Medulla oblongata (tissue), 1 donor: ENCODE measurements at regions not wholly inside any gene's neighbourhood (a gene's known extent, or its start where the extent isn't known, plus 50 kb on each side); places are given as distances from the start of the nearest gene placed in this dataset.
"Not testable (repeated sequence)": the region's sequence is repeated elsewhere in the genome, so short reads cannot be mapped to it uniquely, and the experiment has no call there.

ENCODE experiments used
- DNase-seq: peaks from one replicate; pipeline ENCODE4 v3.0.0-alpha.2; 2015; ENCODE audit errors: extremely low spot score

DNA sequence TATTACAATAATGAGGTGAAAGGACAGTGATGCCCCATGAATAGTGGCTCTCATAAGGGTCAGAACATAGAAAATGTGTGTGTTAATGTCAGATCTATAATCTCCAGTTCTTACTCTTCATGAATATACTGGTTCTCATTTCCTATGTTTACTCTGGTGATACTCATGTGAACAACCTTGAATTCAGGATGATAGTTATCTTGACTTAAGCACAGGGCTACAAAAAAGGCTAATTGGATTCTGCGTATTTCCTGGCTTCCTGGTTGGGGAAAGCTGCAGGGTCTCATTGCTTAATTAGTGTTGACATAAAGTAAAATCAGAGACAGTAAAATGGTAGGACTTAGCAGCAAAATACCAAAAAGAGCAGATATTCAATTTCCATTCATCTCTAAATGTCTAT, 1316.8 kb upstream of the RAG2 start:
- no peak for DNase-seq

DNA sequence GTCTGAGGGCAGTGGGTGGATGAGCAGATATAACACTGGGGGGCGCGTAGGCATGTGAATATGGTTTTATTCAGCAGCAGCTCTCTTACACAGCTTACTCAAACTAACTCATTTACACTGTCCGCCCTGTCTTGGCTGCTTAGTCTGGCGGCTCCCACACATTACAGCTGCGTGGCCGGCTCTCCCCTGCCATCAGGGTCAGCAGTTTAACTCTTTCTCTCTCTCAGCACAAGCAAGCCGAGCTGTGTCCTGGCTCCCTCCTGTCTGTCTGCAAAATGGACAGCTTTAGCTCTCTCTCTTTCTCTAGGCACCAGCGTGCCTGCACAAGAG, 1310.1 kb upstream of the RAG2 start:
- DNase-seq: no peak

DNA sequence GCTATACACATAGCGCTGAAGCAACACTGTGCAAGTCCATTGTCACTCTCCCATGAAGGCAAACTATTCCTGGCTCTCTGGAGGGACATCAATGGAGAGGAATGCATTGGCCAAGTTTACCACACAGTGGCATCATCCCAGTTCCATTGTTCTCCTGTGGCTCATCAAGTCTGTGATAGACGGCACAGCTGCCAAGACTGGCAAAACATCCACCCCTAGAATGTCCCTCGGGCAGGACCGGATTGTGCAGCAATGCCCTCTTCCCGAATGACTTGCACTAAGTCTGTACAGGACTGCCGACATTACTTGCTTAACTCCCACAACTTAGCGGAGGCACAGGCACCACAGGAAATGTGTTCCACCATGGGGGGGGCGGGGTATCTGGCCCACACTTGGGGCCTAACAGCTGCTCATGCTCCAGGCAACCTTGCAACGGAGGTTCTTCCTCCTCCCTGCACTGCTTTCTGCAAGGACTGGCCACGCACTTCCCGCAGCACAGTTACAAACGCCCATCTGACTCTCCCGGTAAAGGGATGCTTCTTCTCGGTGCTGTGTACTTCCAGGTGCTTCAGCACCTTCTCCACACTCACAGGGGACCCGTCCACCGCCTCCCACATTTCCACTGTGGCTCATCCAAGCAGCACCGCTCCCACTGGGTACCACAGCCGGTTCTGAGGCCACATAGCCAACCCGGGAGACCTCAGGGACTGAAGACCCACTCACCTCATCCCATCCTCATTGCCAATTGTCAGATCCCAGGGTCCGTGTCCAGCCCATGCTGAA, 1309.6 kb upstream of the RAG2 start:
- no peak for DNase-seq

DNA sequence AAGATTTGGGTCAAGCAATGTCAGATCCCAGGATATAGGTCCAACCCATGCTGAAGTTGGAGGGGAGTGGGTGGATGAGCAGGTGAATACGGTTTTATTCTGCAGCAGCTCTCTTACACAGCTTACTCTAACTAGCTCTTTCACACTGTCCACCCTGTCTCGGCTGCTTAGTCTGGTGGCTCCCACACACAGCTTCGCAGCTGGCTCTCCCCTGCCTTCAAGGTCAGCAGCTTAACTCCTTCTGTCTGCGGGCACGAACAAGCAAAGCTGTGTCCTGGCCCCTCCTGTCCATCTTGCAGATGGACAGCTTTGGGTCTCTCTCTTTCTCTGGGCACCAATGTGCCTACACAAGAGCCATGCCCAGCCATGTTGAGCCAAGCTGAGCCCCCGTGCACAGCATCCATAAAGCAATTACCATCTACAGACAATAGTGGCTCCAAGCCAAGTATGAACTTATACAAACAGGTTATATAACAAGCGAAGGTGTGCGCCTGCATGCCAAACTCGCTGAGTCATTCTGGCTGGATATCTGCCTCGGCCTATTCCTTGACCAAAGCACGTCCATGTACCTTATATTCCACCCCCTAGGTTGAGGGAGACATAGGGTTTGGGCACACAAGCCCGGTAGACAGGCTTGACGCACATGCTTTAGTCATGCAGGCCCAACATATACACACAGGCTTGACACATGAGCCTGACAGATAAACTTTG, 1307.8 kb upstream of the RAG2 start:
- no peak for DNase-seq

DNA sequence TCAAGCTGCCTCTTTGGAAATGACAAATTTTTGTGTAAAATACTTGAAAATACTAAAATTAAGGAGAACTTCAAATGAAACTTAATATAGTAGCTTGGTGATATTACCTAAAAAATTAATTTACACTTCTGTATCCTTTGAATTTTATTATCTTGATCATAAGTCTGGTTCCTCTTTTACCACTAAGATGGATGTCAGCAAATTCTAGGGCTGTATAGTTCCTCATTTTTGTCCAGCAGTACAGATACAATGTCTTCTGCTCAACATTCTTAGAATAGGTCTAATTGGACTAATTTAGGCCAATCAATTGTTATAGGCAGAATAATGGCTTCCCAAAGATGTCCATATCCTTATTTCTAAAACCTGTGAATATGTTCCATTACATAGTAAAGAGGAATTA, 1298.0 kb upstream of the RAG2 start:
- DNase-seq: no peak

DNA sequence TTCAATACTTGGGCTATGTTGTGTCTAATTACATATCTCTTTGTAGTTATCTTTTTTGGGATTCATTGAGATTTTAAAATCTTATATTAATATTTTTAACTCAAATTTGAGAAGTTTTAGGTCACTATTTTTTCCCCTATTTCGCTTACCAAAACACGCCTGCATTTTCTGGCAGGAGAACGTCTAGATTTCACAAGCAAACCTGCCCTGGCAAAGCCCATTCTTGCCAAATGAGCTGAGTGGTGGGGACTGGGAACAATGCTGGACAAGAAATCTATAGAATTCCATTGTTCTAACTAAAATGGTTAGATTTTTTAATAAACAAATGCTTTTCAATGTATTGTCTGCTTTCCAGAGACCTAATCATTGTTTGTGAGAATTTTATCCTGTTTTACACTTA, 1283.7 kb upstream of the RAG2 start:
- DNase-seq: no peak

DNA sequence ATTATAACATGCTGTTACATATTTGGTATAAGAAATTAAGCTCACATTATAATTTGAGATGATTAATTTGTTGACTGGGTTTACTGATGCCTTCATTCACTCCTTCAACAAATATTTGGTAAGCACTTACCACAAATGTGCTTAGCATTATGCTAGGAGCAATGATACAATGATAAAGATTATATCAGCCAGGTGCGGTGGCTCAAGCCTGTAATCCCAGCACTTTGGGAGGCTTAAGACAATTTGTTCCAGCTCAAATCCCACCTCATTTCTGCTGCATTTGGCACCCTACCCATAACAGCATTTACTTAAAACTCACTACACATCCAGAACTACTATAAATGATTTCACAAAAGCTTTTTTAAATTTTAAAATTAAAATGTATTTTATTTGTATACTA, 1263.6 kb upstream of the RAG2 start:
- no peak for DNase-seq

DNA sequence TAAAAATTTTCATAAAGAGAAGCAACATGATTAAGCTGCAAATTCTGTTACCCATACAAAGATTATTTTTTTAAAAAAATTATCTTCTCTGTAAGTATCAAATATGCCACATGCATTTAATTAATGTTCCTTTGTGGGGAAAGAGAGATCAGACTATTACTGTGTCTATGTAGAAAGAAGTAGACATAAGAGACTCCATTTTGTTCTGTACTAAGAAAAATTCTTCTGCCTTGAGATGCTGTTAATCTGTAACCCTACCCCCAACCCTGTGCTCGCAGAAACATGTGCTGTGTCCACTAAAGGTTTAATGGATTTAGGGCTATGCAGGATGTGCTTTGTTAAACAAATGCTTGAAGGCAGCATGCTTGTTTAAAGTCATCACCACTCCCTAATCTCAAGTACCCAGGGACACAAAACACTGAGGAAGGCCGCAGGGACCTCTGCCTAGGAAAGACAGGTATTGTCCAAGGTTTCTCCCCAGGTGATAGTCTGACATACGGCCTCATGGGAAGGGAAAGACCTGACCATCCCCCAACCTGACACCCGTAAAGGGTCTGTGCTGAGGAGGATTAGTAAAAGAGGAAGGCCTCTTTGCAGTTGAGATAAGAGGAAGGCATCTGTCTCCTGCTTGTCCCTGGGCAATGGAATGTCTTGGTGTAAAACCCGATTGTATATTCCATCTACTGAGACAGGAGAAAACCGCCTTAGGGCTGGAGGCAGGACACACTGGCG, 1260.9 kb upstream of the RAG2 start:
- DNase-seq: not testable (repeated sequence)

DNA sequence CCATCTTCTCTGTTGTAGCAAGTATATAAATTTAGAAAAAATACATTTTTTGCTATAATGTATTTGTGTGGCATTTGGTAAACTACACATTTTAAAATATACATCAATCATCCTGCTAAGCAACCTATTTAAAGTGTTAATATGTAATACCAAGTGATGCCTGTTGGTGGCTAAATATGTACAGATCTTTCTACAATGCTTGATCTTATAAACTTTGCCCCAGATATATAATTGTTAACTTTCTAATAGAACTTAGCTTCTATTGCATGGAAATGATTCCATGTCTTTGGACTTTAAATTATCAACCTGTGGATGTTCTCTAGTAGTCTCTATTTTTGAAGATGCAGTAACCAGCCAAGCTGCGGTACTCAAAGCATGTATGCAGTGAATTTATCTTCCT, 1260.4 kb upstream of the RAG2 start:
- DNase-seq: no peak

DNA sequence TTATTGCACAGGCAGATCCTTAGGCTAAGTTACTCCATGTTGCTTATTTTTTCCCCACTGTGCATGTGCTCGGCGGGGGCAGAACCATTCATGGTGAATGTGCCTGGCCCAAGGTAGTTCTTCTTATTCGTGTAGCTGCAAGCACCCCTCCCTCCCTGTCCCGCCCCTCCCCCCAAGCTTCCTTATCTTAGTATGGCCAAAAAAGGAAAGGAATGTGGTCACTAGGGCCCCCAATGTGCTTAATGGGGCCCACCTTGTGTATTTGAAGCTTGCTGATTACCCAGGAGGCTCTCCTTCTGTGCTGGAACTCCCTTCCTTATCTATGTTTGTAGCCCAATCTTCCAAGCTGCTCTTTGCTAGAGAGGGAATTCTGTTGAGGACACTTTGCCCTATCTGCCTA, 1259.7 kb upstream of the RAG2 start:
- DNase-seq: no peak

DNA sequence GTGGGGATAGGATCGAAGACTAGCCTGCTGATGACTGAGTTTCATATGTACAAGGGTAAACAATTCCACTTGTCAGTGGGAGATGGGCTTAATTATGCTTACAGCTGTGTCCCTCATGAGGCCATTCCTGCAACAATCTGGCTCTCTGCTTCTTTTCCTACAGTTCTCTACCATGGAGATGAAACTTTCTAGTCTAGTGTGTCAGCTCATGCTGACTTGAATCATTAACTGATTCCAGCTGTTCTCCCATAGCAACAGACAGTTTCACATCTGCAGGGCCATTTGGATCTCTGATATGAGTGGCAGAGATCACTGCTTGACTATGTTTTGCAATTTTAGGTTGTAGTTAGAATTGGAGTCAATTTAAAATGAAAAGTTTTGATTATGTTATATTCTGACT, 1251.7 kb upstream of the RAG2 start:
- DNase-seq: no peak

DNA sequence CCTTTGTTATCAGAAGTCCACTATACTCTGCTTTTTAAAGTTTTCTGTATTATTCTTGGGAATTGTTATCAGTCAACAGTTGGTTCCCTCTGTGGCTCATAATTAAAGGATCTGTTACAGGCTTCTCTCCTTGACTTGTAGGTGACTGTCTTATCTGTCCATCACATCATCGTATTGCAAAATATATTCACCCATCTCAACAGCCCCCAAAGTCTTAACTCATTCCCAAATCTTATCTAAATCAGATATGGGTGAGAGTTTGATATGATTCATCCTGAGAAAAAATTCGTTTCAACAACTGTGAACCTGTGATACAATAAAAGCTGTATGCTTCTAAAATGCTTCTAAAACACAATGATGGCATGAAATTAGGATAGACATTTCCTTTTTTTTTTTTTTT, 1245.6 kb upstream of the RAG2 start:
- DNase-seq: no peak

DNA sequence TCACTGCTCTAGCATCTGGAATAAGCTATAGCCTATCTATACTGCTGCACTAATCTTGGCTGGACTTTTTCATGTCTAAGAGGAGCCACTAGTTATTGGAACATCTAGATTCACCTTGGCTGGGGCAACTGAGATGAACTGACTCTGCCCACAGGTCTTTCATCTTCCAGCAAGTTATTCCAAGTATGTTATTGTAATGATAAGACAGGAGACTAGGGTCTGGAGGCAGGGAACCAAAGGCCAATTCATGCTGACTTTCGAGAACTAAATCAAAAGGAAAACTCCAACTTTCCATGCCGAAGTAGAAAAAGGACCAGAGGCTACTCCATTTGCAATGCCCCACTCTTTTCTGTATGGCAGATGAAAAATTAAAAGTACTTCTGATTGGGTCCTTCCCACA, 1243.0 kb upstream of the RAG2 start:
- no peak for DNase-seq

DNA sequence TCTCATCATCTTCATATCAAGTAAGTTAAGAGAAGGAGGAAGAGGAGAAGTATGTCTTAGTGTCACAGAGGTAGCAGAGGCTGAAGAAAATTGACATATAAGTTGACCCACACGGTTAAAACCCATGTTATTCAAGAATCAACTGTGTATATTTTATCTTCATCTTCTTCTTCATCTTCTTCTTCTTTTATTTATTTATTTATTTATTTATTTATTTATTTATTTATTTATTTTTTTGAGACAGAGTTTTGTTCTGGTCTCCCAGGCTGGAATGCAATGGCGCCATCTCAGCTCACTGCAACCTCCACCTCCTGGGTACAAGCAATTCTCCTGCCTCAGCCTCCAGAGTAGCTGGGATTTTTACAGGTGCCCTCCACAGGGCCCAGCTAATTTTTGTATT, 1242.3 kb upstream of the RAG2 start:
- not testable (repeated sequence) for DNase-seq

DNA sequence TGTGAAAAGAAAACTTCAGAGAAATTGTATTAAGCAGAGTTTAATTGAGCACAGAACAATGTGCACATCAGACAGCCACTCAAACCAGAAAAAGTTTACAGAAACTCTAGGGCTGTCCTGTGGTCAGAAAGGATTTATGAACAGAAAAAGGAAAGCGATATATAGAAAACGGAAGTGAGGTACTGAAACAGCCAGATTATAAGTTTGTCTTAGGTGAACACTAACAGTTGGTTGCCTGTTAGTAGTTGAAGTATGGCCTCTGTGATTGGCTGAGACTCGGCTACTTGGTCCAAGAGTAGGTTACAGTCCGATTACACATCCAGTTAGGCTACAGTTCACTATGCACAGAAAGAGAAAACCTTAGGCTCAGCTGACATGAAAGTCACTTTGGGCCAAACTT, 1232.5 kb upstream of the RAG2 start:
- DNase-seq: no peak

DNA sequence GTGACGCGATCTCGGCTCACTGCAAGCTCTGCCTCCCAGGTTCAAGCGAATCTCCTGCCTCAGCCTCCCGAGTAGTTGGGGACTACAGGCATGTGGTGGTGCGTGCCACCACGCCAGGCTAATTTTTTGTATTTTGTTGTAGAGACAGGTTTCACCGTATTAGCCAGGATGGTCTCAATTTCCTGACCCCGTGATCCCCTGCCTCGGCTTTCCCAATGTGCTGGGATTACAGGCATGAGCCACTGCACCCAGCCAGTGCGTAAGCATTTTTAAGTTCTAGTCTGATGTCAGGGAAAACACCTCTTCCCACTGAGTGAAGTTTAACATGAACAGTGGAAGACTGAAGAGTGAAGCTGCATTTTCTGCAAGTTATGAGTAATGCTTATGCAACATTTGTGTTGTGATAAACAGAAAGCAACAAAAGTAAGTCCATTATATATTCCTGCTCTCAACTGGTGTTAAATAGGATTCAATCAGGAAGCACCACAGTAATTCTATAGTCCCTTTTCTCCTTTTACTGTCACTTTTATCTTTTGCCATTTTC, 1219.8 kb upstream of the RAG2 start:
- no peak for DNase-seq

DNA sequence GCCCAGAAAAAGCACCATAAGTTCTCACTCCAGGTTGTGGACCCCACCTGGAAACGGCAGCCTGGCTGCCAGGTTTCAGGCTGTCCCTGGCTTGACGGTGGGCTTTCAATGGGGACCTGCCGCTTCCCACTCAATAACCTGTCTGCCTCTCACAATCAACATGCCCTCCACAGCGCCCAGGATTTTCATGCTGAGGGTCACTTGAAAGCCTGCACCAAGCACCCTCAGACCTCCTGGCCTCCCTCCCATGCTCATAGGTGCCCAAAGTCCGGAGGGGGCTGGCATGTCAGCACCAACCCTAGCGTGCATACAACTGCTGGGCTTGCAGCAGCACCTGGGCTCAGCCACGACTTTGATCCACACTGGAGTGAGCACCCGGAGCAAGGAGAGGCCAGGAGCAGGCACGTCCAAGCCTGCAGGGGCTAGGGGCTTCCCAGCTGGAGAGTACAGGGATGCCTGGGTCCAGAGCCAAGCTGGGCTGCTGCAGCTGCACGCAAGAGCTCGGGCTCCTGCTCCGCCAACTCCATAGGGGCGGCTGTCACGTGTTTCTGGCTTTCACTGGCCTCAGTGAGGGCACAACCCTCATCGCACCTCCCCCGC, 1214.3 kb upstream of the RAG2 start:
- no peak for DNase-seq

DNA sequence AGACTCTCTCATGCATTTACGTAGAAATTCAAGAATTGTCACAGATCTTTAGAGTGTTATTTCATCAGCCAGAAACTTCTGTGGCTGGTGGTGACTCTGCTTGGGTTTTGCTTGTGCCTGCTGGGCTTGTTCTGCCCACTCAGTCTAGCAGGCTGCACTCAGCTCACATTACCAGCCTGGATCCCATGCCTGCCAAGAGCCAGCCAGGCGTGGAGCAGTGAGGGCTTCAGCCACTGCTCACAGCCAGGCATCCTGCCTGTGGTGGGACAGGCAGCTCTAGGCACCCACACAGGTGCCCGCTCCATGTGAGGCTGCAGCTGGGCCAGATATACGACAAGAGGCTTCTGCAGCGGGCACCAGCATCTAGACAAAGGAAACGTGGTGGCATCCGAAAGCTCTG, 1213.3 kb upstream of the RAG2 start:
- no peak for DNase-seq

DNA sequence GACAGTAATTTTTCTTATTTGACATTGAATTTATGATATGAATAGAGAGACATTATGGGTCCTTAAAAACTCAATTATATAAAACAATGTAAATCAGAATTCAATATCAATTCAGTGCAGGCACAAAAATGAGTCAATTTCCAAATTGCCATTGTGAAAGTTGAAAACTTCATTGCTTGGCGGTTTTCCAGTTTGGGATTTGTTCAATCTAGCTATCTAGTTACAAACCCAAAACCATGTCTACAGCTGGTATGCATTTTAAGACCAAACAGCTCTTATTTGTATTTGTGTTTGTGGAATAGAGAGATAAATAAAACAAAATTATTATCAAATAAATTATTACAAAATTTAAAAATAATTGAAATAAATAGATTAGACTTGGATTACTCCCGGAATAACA, 1206.6 kb upstream of the RAG2 start:
- no peak for DNase-seq

DNA sequence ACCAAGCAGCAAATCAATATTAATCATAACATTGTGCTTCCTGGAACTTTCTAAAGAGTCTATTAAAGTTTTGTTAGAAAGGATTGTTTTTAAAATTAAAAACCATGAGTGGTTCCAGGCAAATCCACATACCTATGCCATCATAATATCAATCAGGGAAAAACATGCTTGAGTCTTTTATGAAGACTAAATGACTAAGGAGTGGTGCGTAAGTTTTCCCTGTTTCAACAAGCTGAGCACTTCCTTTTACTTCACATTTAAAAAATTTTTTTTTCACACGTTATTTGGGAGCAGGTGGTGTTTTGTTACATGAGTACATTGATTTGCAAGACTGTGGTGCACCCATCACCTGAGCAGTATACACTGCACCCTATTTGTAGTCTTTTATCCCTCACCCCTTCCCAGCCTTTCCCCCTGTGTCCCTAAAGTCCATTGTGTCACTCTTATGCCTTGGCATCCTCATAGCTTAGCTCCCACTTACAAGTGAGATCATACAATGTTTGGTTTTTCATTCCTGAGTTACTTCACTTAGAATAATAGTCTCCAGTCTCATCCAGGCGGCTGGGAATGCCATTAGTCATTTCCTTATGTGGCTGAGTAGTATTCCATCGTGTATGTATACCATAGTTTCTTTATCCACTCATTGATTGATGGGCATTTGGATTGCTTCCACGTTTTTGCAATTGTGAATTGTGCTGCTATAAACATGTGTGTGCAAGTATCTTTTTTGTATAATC, 1190.3 kb upstream of the RAG2 start:
- DNase-seq: no peak

DNA sequence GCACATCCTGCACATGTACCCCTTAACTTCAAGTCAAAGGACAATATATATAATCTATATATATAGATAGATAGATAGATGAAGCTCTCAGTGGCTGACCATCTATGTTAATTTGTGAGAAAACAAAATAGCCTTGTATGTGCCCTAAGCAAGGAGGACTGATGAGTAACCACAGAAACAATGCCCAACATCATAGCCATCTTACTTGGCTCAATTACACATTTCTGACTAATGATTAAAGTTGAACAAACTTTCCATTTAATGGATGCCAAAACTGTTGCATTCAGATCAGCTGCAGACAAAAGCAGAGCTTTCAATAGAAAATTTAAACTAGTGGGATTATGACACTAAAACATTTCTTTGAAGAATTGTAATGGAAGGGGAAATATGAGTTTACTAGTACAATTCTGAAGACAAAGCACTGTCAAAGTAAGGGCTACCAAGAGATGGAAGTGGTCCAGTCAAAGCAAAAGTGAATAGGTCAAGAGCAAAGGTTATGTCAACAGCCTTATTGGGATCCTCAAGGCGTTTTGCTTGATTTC, 1188.2 kb upstream of the RAG2 start:
- no peak for DNase-seq
